ENCODE measurements at regions not wholly inside any gene's neighbourhood (a gene's known extent, or its start where the extent isn't known, plus 50 kb on each side); places are given as distances from the start of the nearest gene placed in this dataset.

DNA sequence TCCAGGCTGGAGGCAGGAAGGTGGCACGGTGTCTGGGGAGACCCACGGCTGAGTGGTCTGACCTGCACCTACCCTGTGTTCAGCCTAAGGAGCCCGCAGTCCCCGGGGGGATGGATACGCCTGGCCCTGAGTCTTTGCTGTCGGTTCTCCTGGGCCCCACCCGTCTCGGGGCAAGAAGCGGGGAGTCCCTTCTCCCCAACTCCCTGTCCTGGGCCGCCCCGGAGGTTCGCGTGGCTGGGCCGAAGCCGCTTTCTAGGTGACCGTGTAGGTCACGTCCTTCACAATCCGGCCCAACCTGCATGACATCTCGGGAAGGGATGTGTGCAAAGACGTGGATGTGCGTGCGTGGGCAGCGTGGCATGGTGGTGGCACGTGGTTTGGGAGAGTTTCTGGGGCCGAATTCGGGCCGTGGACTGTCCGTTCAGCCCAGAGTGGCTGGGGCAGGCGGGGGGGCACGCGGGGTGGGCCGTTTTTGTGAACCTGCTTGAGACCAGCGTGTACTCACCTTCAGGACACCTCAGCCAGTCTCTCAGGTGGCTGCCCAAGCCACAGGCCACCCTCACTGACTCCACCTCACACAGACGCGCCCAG lies 103.3 kb downstream of the PTPRS start:
- no peaks in the 10 kb centered on the region for H3K27me3 Mint-ChIP-seq (ENCODE audit: unreplicated experiment)
- intact Hi-C loops (cut with micrococcal nuclease; ENCODE audit: unreplicated experiment) = no loop called here
- H3K4me3 Mint-ChIP-seq (ENCODE audit: low read depth, unreplicated experiment) = no peak overlapping the region
- BruUV-seq (replicated peaks) = no TSS peak
- H3K27ac Mint-ChIP-seq (ENCODE audit: unreplicated experiment) = no peak overlapping the region
- TF ChIP-seq, protein P1, sequence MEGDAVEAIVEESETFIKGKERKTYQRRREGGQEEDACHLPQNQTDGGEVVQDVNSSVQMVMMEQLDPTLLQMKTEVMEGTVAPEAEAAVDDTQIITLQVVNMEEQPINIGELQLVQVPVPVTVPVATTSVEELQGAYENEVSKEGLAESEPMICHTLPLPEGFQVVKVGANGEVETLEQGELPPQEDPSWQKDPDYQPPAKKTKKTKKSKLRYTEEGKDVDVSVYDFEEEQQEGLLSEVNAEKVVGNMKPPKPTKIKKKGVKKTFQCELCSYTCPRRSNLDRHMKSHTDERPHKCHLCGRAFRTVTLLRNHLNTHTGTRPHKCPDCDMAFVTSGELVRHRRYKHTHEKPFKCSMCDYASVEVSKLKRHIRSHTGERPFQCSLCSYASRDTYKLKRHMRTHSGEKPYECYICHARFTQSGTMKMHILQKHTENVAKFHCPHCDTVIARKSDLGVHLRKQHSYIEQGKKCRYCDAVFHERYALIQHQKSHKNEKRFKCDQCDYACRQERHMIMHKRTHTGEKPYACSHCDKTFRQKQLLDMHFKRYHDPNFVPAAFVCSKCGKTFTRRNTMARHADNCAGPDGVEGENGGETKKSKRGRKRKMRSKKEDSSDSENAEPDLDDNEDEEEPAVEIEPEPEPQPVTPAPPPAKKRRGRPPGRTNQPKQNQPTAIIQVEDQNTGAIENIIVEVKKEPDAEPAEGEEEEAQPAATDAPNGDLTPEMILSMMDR (IDR thresholded peaks at IDR 0.05; ENCODE audit: unreplicated experiment) = no peak
- no peaks in the 10 kb centered on the region for H3K4me1 Mint-ChIP-seq (ENCODE audit: low read depth, unreplicated experiment)
- CTCF ChIA-PET = no interaction called here
- no peak for DNase-seq
- peaks cover 10% of the 10 kb centered on the region for H3K36me3 Mint-ChIP-seq (ENCODE audit: insufficient read depth, unreplicated experiment)
- H3K9me3 Mint-ChIP-seq (ENCODE audit: low read depth, unreplicated experiment) = no peaks in the 10 kb centered on the region

DNA sequence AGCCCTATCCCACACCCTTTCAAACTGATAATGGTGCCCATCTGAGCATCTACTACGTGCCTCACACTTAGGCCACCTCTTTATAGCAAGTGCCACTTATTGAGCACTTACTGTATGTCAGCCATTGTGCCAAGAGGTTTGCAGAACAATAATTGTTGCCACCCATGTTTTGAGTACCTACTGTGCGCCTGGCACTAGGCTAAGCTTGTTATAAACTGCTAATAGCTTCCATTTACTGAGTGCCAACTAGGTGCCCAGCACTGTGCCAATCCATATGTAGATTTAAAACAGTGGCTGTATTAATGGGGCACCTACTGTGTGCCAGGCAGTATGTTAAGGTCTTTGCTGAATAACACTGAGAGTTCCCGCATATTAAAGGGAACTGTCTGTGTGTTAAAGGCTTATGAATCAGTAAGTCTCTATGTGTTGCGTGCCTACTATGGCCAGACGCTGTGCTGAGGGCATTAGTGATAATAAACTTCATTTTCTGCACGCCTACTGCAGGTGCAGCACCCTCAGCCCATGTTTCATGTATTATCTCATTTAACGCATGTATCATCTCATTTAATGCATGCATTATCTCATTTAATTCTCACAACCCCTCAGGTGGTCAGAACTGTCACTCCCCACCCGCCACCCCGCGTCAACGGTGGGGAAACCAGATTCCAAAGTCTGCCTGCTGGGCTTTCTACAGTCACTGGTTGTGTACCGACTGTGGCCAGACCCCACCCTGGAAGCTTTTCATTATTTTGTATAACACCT lies 105.0 kb downstream of the PTPRS start:
- H3K27ac Mint-ChIP-seq (ENCODE audit: unreplicated experiment) = no peak overlapping the region
- H3K4me1 Mint-ChIP-seq (ENCODE audit: low read depth, unreplicated experiment) = no peaks in the 10 kb centered on the region
- no TSS peak for BruUV-seq (replicated peaks)
- no peaks in the 10 kb centered on the region for H3K27me3 Mint-ChIP-seq (ENCODE audit: unreplicated experiment)
- peaks cover 10% of the 10 kb centered on the region for H3K36me3 Mint-ChIP-seq (ENCODE audit: insufficient read depth, unreplicated experiment)
- CTCF ChIA-PET = no interaction called here
- TF ChIP-seq, protein P1 (IDR thresholded peaks at IDR 0.05; ENCODE audit: unreplicated experiment) = no peak
- no peaks in the 10 kb centered on the region for H3K9me3 Mint-ChIP-seq (ENCODE audit: low read depth, unreplicated experiment)
- no peak overlapping the region for H3K4me3 Mint-ChIP-seq (ENCODE audit: low read depth, unreplicated experiment)
- DNase-seq = no peak
- intact Hi-C loops (cut with micrococcal nuclease; ENCODE audit: unreplicated experiment) = no loop called here

DNA sequence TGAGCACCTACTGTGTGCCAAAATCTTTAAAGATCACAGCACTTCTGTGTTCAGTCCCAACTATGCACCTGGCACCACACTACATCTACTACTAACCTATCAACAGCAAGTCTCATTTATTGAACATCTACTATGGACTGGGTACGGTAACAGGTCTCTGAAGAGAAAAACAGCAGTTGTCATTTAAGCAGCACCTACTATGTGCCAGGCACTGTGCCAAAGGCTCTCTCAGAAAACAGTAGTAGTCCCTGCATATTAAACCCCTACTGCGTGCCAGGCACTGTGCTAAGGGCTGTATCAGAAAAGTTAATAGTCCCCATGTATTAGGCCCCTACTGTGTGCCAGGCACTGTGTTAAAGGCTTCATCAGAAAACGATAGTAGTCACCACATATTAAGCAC lies 106.2 kb downstream of the PTPRS start:
- H3K36me3 Mint-ChIP-seq (ENCODE audit: insufficient read depth, unreplicated experiment) = peaks cover 4% of the 10 kb centered on the region
- TF ChIP-seq, protein P1 (IDR thresholded peaks at IDR 0.05; ENCODE audit: unreplicated experiment) = no peak
- intact Hi-C loops (cut with micrococcal nuclease; ENCODE audit: unreplicated experiment) = no loop called here
- no peaks in the 10 kb centered on the region for H3K4me1 Mint-ChIP-seq (ENCODE audit: low read depth, unreplicated experiment)
- no peaks in the 10 kb centered on the region for H3K27me3 Mint-ChIP-seq (ENCODE audit: unreplicated experiment)
- no peak for DNase-seq
- no TSS peak for BruUV-seq (replicated peaks)
- H3K4me3 Mint-ChIP-seq (ENCODE audit: low read depth, unreplicated experiment) = no peak overlapping the region
- H3K27ac Mint-ChIP-seq (ENCODE audit: unreplicated experiment) = no peak overlapping the region
- CTCF ChIA-PET = no interaction called here
- no peaks in the 10 kb centered on the region for H3K9me3 Mint-ChIP-seq (ENCODE audit: low read depth, unreplicated experiment)

DNA sequence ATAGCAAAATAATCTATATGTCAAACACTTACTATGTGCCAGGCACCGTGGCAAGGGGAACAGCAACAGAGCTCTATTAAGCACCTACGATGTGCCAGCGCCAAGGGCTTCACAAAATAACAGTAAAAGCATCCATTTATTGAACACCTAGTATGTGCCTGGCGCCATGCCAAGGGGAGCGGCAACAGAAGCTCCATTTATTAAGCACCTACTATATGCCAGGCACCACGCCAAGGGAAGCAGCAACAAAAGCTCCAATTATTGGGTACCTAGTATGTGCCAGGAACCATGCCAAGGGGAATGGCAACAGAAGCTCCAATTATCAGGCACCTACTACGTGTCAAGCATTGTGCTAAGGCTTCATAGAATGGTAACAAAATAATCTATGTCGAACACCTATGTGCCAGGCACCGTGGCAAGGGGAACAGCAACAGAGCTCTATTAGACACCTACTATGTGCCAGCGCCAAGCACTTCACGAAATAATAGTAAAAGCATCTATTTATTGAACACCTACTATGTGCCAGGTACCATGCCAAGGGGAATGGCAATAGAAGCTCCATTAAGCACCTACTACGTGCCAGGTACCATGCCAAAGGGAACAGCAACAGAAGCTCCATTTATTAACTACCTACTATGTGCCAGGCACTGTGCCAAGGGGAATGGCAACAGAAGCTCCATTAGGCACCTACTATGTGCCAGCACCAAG lies 107.7 kb downstream of the PTPRS start:
- intact Hi-C loops (cut with micrococcal nuclease; ENCODE audit: unreplicated experiment) = no loop called here
- DNase-seq = no peak
- no peaks in the 10 kb centered on the region for H3K27me3 Mint-ChIP-seq (ENCODE audit: unreplicated experiment)
- no peaks in the 10 kb centered on the region for H3K9me3 Mint-ChIP-seq (ENCODE audit: low read depth, unreplicated experiment)
- no peak overlapping the region for H3K4me3 Mint-ChIP-seq (ENCODE audit: low read depth, unreplicated experiment)
- H3K4me1 Mint-ChIP-seq (ENCODE audit: low read depth, unreplicated experiment) = no peaks in the 10 kb centered on the region
- H3K36me3 Mint-ChIP-seq (ENCODE audit: insufficient read depth, unreplicated experiment) = no peaks in the 10 kb centered on the region
- TF ChIP-seq, protein P1 (IDR thresholded peaks at IDR 0.05; ENCODE audit: unreplicated experiment) = no peak
- CTCF ChIA-PET = interaction anchor here (0.6 kb wide), 1 partner anchor 31 kb away, joined by 5 read pairs; no protein-coding TSS in a partner anchor
- H3K27ac Mint-ChIP-seq (ENCODE audit: unreplicated experiment) = no peak overlapping the region
- BruUV-seq (replicated peaks) = no TSS peak

Measured in Calu3 (cell line).